Right atrium auricular region (tissue), 2 donors: ENCODE measurements at regions not wholly inside any gene's neighbourhood (a gene's known extent, or its start where the extent isn't known, plus 50 kb on each side); places are given as distances from the start of the nearest gene placed in this dataset.

ENCODE experiments used
- DNase-seq: peaks from one replicate; pipeline ENCODE4 v3.0.0-alpha.2; 2019; ENCODE audit warnings: low spot score
- H3K27ac ChIP-seq, 2 donors: fragments of 200-600 bp; sonication (generic); 1 replicate in 1 of 2; 2 replicates in 1 of 2; pipeline ENCODE4 v1.5.1; 2016 to 2019
- H3K27me3 ChIP-seq, 2 donors: fragments of 200-600 bp; sonication (generic); one replicate each; pipeline versions ENCODE4 v1.5.1 to v1.6.0; 2017 to 2019
- H3K36me3 ChIP-seq: fragments of 200-600 bp; sonication (generic); one replicate; pipeline ENCODE4 v1.5.1; 2016
- H3K4me1 ChIP-seq, 2 donors: fragments of 200-600 bp; sonication (generic); one replicate each; pipeline versions ENCODE4 v1.5.1 to v1.6.0; 2017 to 2019
- H3K4me3 ChIP-seq, 2 donors: fragments of 200-600 bp; sonication (generic); 1 replicate in 1 of 2; 2 replicates in 1 of 2; pipeline ENCODE4 v1.5.1; 2017 to 2019; ENCODE audit warnings: mild to moderate bottlenecking in 1 of 2, moderate library complexity in 1 of 2
- H3K9me3 ChIP-seq, 2 donors: fragments of 200-600 bp; sonication (generic); one replicate each; pipeline ENCODE4 v1.5.1; 2019
- CTCF ChIP-seq, 2 donors: fragments of 200-600 bp; sonication (generic); IDR thresholded peaks; one replicate each; pipeline ENCODE4 v1.5.1; 2019; ENCODE audit warnings: antibody characterized with exemption in 2 of 2

- Histone ChIP-seq H3K27ac (no peak overlapping the region), H3K9me3 (no peaks in the 10 kb centered on the region), H3K4me1 (no peaks in the 10 kb centered on the region), H3K36me3 (no peaks in the 10 kb centered on the region), H3K4me3 (no peak overlapping the region), H3K27me3 (no peaks in the 10 kb centered on the region)
- no peak for DNase-seq
- no peak for TF ChIP-seq CTCF (IDR thresholded peaks at IDR 0.05)
Measured at GRCh38 chr12:107435520-107435919, 250.1 kb upstream of the PWP1 start.

- Histone ChIP-seq H3K4me1 (no peaks in the 10 kb centered on the region), H3K9me3 (no peaks in the 10 kb centered on the region), H3K36me3 (no peaks in the 10 kb centered on the region), H3K27ac (no peak overlapping the region), H3K4me3 (no peak overlapping the region), H3K27me3 (no peaks in the 10 kb centered on the region)
- TF ChIP-seq CTCF (IDR thresholded peaks at IDR 0.05), result no peak
- DNase-seq, result no peak
Measured at GRCh38 chr12:107436376-107436775, 249.2 kb upstream of the PWP1 start.

GRCh38 chr12:107436836-107437235 lies 248.8 kb upstream of the PWP1 start:
- no peak overlapping the region for H3K27ac ChIP-seq
- DNase-seq, result no peak
- H3K36me3 ChIP-seq, result no peaks in the 10 kb centered on the region
- no peak overlapping the region for H3K4me3 ChIP-seq
- no peaks in the 10 kb centered on the region for H3K9me3 ChIP-seq
- no peak for TF ChIP-seq CTCF (IDR thresholded peaks at IDR 0.05)
- no peaks in the 10 kb centered on the region for H3K27me3 ChIP-seq
- no peaks in the 10 kb centered on the region for H3K4me1 ChIP-seq

GRCh38 chr12:107437954-107438353 lies 247.6 kb upstream of the PWP1 start:
- TF ChIP-seq CTCF (IDR thresholded peaks at IDR 0.05), result no peak
- Histone ChIP-seq H3K4me1 (no peaks in the 10 kb centered on the region), H3K9me3 (no peaks in the 10 kb centered on the region), H3K27ac (no peak overlapping the region), H3K4me3 (no peak overlapping the region), H3K27me3 (no peaks in the 10 kb centered on the region), H3K36me3 (no peaks in the 10 kb centered on the region)
- no peak for DNase-seq

GRCh38 chr12:107439026-107439738 lies 246.4 kb upstream of the PWP1 start:
- no peak overlapping the region for H3K4me3 ChIP-seq
- no peaks in the 10 kb centered on the region for H3K36me3 ChIP-seq
- H3K27me3 ChIP-seq, result no peaks in the 10 kb centered on the region
- no peak for TF ChIP-seq CTCF (IDR thresholded peaks at IDR 0.05)
- H3K9me3 ChIP-seq, result no peaks in the 10 kb centered on the region
- H3K27ac ChIP-seq, result no peak overlapping the region
- H3K4me1 ChIP-seq, result no peaks in the 10 kb centered on the region
- DNase-seq, result no peak

- Histone ChIP-seq H3K4me1 (no peaks in the 10 kb centered on the region), H3K27ac (no peak overlapping the region), H3K4me3 (no peak overlapping the region), H3K27me3 (no peaks in the 10 kb centered on the region), H3K9me3 (no peaks in the 10 kb centered on the region), H3K36me3 (no peaks in the 10 kb centered on the region)
- TF ChIP-seq CTCF (IDR thresholded peaks at IDR 0.05), result no peak
- no peak for DNase-seq
Measured at GRCh38 chr12:107440606-107441005, 245.0 kb upstream of the PWP1 start.
